ENCODE measurements at regions not wholly inside any gene's neighbourhood (a gene's known extent, or its start where the extent isn't known, plus 50 kb on each side); places are given as distances from the start of the nearest gene placed in this dataset.

- Mint-ChIP-seq H3K9me3 (peaks cover 5% of the 10 kb centered on the region), H3K27me3 (no peaks in the 10 kb centered on the region), H3K36me3 (ENCODE audit: low read depth) (no peaks in the 10 kb centered on the region), H3K4me3 (no peak overlapping the region), H3K27ac (no peak overlapping the region), H3K4me1 (ENCODE audit: low read depth) (no peaks in the 10 kb centered on the region)
Observed at GRCh38 chr4:57498251-57498650, 388.1 kb upstream of the IGFBP7 start.

- Mint-ChIP-seq H3K4me3 (no peak overlapping the region), H3K27me3 (no peaks in the 10 kb centered on the region), H3K9me3 (peaks cover 8% of the 10 kb centered on the region), H3K27ac (no peak overlapping the region), H3K4me1 (ENCODE audit: low read depth) (no peaks in the 10 kb centered on the region), H3K36me3 (ENCODE audit: low read depth) (no peaks in the 10 kb centered on the region)
Observed at GRCh38 chr4:57496697-57497471, 386.7 kb upstream of the IGFBP7 start.

GRCh38 chr4:57494821-57495220 is 384.6 kb upstream of the IGFBP7 start:
- no peaks in the 10 kb centered on the region for H3K36me3 Mint-ChIP-seq (ENCODE audit: low read depth)
- no peak overlapping the region for H3K27ac Mint-ChIP-seq
- H3K4me3 Mint-ChIP-seq: no peak overlapping the region
- H3K9me3 Mint-ChIP-seq: peaks cover 9% of the 10 kb centered on the region
- H3K27me3 Mint-ChIP-seq: no peaks in the 10 kb centered on the region
- no peaks in the 10 kb centered on the region for H3K4me1 Mint-ChIP-seq (ENCODE audit: low read depth)

GRCh38 chr4:57492251-57492878 is 382.2 kb upstream of the IGFBP7 start:
- peaks cover 6% of the 10 kb centered on the region for H3K9me3 Mint-ChIP-seq
- H3K27me3 Mint-ChIP-seq: no peaks in the 10 kb centered on the region
- no peaks in the 10 kb centered on the region for H3K4me1 Mint-ChIP-seq (ENCODE audit: low read depth)
- no peaks in the 10 kb centered on the region for H3K36me3 Mint-ChIP-seq (ENCODE audit: low read depth)
- no peak overlapping the region for H3K27ac Mint-ChIP-seq
- H3K4me3 Mint-ChIP-seq: no peak overlapping the region

- Mint-ChIP-seq H3K27ac (no peak overlapping the region), H3K4me1 (ENCODE audit: low read depth) (no peaks in the 10 kb centered on the region), H3K4me3 (no peak overlapping the region), H3K27me3 (no peaks in the 10 kb centered on the region), H3K36me3 (ENCODE audit: low read depth) (no peaks in the 10 kb centered on the region), H3K9me3 (peaks cover 6% of the 10 kb centered on the region)
Observed at GRCh38 chr4:57491388-57491787, 381.2 kb upstream of the IGFBP7 start.

- Mint-ChIP-seq H3K27me3 (no peaks in the 10 kb centered on the region), H3K36me3 (ENCODE audit: low read depth) (no peaks in the 10 kb centered on the region), H3K4me3 (no peak overlapping the region), H3K9me3 (peaks cover 6% of the 10 kb centered on the region), H3K4me1 (ENCODE audit: low read depth) (no peaks in the 10 kb centered on the region), H3K27ac (no peak overlapping the region)
Observed at GRCh38 chr4:57490520-57491255, 380.5 kb upstream of the IGFBP7 start.

GRCh38 chr4:57488366-57489162 is 378.4 kb upstream of the IGFBP7 start:
- Mint-ChIP-seq H3K36me3 (ENCODE audit: low read depth) (no peaks in the 10 kb centered on the region), H3K9me3 (peaks cover 6% of the 10 kb centered on the region), H3K4me3 (no peak overlapping the region), H3K27me3 (no peaks in the 10 kb centered on the region), H3K27ac (no peak overlapping the region), H3K4me1 (ENCODE audit: low read depth) (no peaks in the 10 kb centered on the region)

- no peaks in the 10 kb centered on the region for H3K27me3 Mint-ChIP-seq
- H3K4me1 Mint-ChIP-seq (ENCODE audit: low read depth): no peaks in the 10 kb centered on the region
Observed at GRCh38 chr4:57475424-57475823, 365.2 kb upstream of the IGFBP7 start.

GRCh38 chr4:57465321-57466056 is 355.3 kb upstream of the IGFBP7 start:
- Mint-ChIP-seq H3K4me1 (ENCODE audit: low read depth) (no peaks in the 10 kb centered on the region), H3K27me3 (no peaks in the 10 kb centered on the region), H3K4me3 (no peak overlapping the region), H3K36me3 (ENCODE audit: low read depth) (no peaks in the 10 kb centered on the region), H3K9me3 (peaks cover 27% of the 10 kb centered on the region), H3K27ac (no peak overlapping the region)

More at GRCh38 chr4:57475424-57475823, 365.2 kb upstream of the IGFBP7 start:
- H3K4me3 Mint-ChIP-seq: no peak overlapping the region
- H3K27ac Mint-ChIP-seq: no peak overlapping the region
- peaks cover 4% of the 10 kb centered on the region for H3K9me3 Mint-ChIP-seq
- no peaks in the 10 kb centered on the region for H3K36me3 Mint-ChIP-seq (ENCODE audit: low read depth)

- H3K4me3 Mint-ChIP-seq: no peak overlapping the region
- H3K4me1 Mint-ChIP-seq (ENCODE audit: low read depth): no peaks in the 10 kb centered on the region
- H3K36me3 Mint-ChIP-seq (ENCODE audit: low read depth): no peaks in the 10 kb centered on the region
- H3K27ac Mint-ChIP-seq: no peak overlapping the region
- H3K27me3 Mint-ChIP-seq: no peaks in the 10 kb centered on the region
- peaks cover 6% of the 10 kb centered on the region for H3K9me3 Mint-ChIP-seq
Observed at GRCh38 chr4:57462843-57463242, 352.7 kb upstream of the IGFBP7 start.

GRCh38 chr4:57460967-57461366 is 350.8 kb upstream of the IGFBP7 start:
- Mint-ChIP-seq H3K27ac (no peak overlapping the region), H3K4me1 (ENCODE audit: low read depth) (no peaks in the 10 kb centered on the region), H3K27me3 (no peaks in the 10 kb centered on the region), H3K36me3 (ENCODE audit: low read depth) (no peaks in the 10 kb centered on the region), H3K4me3 (no peak overlapping the region), H3K9me3 (peaks cover 5% of the 10 kb centered on the region)

- peaks cover 5% of the 10 kb centered on the region for H3K9me3 Mint-ChIP-seq
- no peak overlapping the region for H3K27ac Mint-ChIP-seq
- H3K27me3 Mint-ChIP-seq: no peaks in the 10 kb centered on the region
- H3K36me3 Mint-ChIP-seq (ENCODE audit: low read depth): no peaks in the 10 kb centered on the region
- no peak overlapping the region for H3K4me3 Mint-ChIP-seq
- H3K4me1 Mint-ChIP-seq (ENCODE audit: low read depth): no peaks in the 10 kb centered on the region
Observed at GRCh38 chr4:57448901-57449300, 338.7 kb upstream of the IGFBP7 start.

GRCh38 chr4:57448452-57448851 is 338.3 kb upstream of the IGFBP7 start:
- Mint-ChIP-seq H3K27me3 (no peaks in the 10 kb centered on the region), H3K9me3 (peaks cover 5% of the 10 kb centered on the region), H3K36me3 (ENCODE audit: low read depth) (no peaks in the 10 kb centered on the region), H3K27ac (no peak overlapping the region), H3K4me1 (ENCODE audit: low read depth) (no peaks in the 10 kb centered on the region), H3K4me3 (no peak overlapping the region)

- H3K27me3 Mint-ChIP-seq: no peaks in the 10 kb centered on the region
- H3K36me3 Mint-ChIP-seq (ENCODE audit: low read depth): no peaks in the 10 kb centered on the region
- H3K9me3 Mint-ChIP-seq: no peaks in the 10 kb centered on the region
- no peak overlapping the region for H3K4me3 Mint-ChIP-seq
- H3K27ac Mint-ChIP-seq: no peak overlapping the region
- H3K4me1 Mint-ChIP-seq (ENCODE audit: low read depth): no peaks in the 10 kb centered on the region
Observed at GRCh38 chr4:57446266-57446665, 336.1 kb upstream of the IGFBP7 start.
